HEK293 (cell line): ENCODE measurements at regions not wholly inside any gene's neighbourhood (a gene's known extent, or its start where the extent isn't known, plus 50 kb on each side); places are given as distances from the start of the nearest gene placed in this dataset.

ENCODE experiments used
- CTCF ChIP-seq: fragments of 450-650 bp; formaldehyde crosslinking; IDR thresholded peaks from 2 replicates; pipeline ENCODE4 v1.5.1; 2016; ENCODE audit warnings: missing biosample characterization, missing genetic modification characterization
- HOXD13 ChIP-seq: sonication (generic); formaldehyde crosslinking; IDR thresholded peaks from 2 replicates; pipeline ENCODE4 v1.8.0; 2022; ENCODE audit warnings: missing genetic modification reagents, borderline replicate concordance
- MZF1 ChIP-seq: fragments of 450-650 bp; formaldehyde crosslinking; IDR thresholded peaks from 2 replicates; pipeline ENCODE4 v1.5.1; 2017; ENCODE audit warnings: missing biosample characterization, missing genetic modification characterization, borderline replicate concordance
- ZBTB1 ChIP-seq: fragments of 450-650 bp; formaldehyde crosslinking; IDR thresholded peaks from 2 replicates; pipeline ENCODE4 v1.5.1; 2016; ENCODE audit warnings: missing biosample characterization, missing genetic modification characterization
- ZNF274 ChIP-seq, 2 experiments: fragments of 200-500 bp in 1 of 2; fragments of 450-650 bp in 1 of 2; sonication (Bioruptor generic) in 1 of 2; formaldehyde crosslinking in 1 of 2; IDR thresholded peaks; 2 replicates each; pipeline versions ENCODE4 v1.5.1 to v1.6.1; 2014 to 2016; ENCODE audit warnings: borderline replicate concordance in 1 of 2, inconsistent platforms in 1 of 2, low read length in 1 of 2, missing biosample characterization in 1 of 2, missing genetic modification characterization in 1 of 2
- ZNF580 ChIP-seq: fragments of 450-650 bp; formaldehyde crosslinking; IDR thresholded peaks from 2 replicates; pipeline ENCODE4 v1.5.1; 2016; ENCODE audit warnings: missing biosample characterization, missing genetic modification characterization

- TF ChIP-seq ZNF580 (tag by site-specific recombination) (no peak), MZF1 (tag by site-specific recombination) (no peak), HOXD13 (no peak), ZBTB1 (tag by site-specific recombination) (no peak), CTCF (tag by site-specific recombination) (no peak), ZNF274 (IDR thresholded peaks at IDR 0.05; ENCODE audit: low read length) (no peak), ZNF274 (tag by site-specific recombination; IDR thresholded peaks at IDR 0.05; ENCODE audit: borderline replicate concordance) (no peak)
Observed at GRCh38 chr13:24624363-24624762, 55.8 kb upstream of the ATP12A start.
